ENCODE measurements at regions not wholly inside any gene's neighbourhood (a gene's known extent, or its start where the extent isn't known, plus 50 kb on each side); places are given as distances from the start of the nearest gene placed in this dataset.

- DNase-seq (ENCODE audit: low read depth in 2 of 3, low spot score in 1 of 3): no peak
These were observed 195.8 kb upstream of the KLF12 start for GRCh38 chr13:74329962-74330361.

GRCh38 chr13:74325106-74325505, 190.9 kb upstream of the KLF12 start:
- DNase-seq (ENCODE audit: low read depth in 2 of 3, low spot score in 1 of 3): no peak

- DNase-seq (ENCODE audit: low read depth in 2 of 3, low spot score in 1 of 3): no peak
These were observed 190.1 kb upstream of the KLF12 start for GRCh38 chr13:74324338-74324737.

- DNase-seq (ENCODE audit: low read depth in 2 of 3, low spot score in 1 of 3): no peak
These were observed 188.4 kb upstream of the KLF12 start for GRCh38 chr13:74322562-74322961.

GRCh38 chr13:74320282-74320681, 186.1 kb upstream of the KLF12 start:
- no peak for DNase-seq (ENCODE audit: low read depth in 2 of 3, low spot score in 1 of 3)

- no peak for DNase-seq (ENCODE audit: low read depth in 2 of 3, low spot score in 1 of 3)
These were observed 182.3 kb upstream of the KLF12 start for GRCh38 chr13:74316547-74316946.

GRCh38 chr13:74306496-74306895, 172.3 kb upstream of the KLF12 start:
- no peak for DNase-seq (ENCODE audit: low read depth in 2 of 3, low spot score in 1 of 3)

GRCh38 chr13:74305876-74306275, 171.7 kb upstream of the KLF12 start:
- no peak for DNase-seq (ENCODE audit: low read depth in 2 of 3, low spot score in 1 of 3)

- no peak for DNase-seq (ENCODE audit: low read depth in 2 of 3, low spot score in 1 of 3)
These were observed 167.2 kb upstream of the KLF12 start for GRCh38 chr13:74301258-74301935.

GRCh38 chr13:74300162-74300561, 166.0 kb upstream of the KLF12 start:
- DNase-seq (ENCODE audit: low read depth in 2 of 3, low spot score in 1 of 3): no peak

- DNase-seq (ENCODE audit: low read depth in 2 of 3, low spot score in 1 of 3): no peak
These were observed 165.5 kb upstream of the KLF12 start for GRCh38 chr13:74299721-74300120.

GRCh38 chr13:74298923-74299322, 164.7 kb upstream of the KLF12 start:
- DNase-seq (ENCODE audit: low read depth in 2 of 3, low spot score in 1 of 3): no peak

- DNase-seq (ENCODE audit: low read depth in 2 of 3, low spot score in 1 of 3): peak in 1 of 3 donors; percentile 24
These were observed 155.9 kb upstream of the KLF12 start for GRCh38 chr13:74289861-74290773.

GRCh38 chr13:74289107-74289506, 154.9 kb upstream of the KLF12 start:
- no peak for DNase-seq (ENCODE audit: low read depth in 2 of 3, low spot score in 1 of 3)

- DNase-seq (ENCODE audit: low read depth in 2 of 3, low spot score in 1 of 3): peak in 1 of 3 donors; percentile 5
These were observed 154.2 kb upstream of the KLF12 start for GRCh38 chr13:74288361-74288911.

- peak; percentile 52 to 69 (median 60) for DNase-seq (ENCODE audit: low read depth in 2 of 3, low spot score in 1 of 3)
These were observed 153.5 kb upstream of the KLF12 start for GRCh38 chr13:74287724-74288169.

- DNase-seq (ENCODE audit: low read depth in 2 of 3, low spot score in 1 of 3): no peak
These were observed 146.7 kb upstream of the KLF12 start for GRCh38 chr13:74280795-74281490.

GRCh38 chr13:74280093-74280794, 146.0 kb upstream of the KLF12 start:
- DNase-seq (ENCODE audit: low read depth in 2 of 3, low spot score in 1 of 3): peak in 1 of 3 donors; percentile 8

- DNase-seq (ENCODE audit: low read depth in 2 of 3, low spot score in 1 of 3): no peak
These were observed 144.7 kb upstream of the KLF12 start for GRCh38 chr13:74278901-74279300.

- DNase-seq (ENCODE audit: low read depth in 2 of 3, low spot score in 1 of 3): no peak
These were observed 140.7 kb upstream of the KLF12 start for GRCh38 chr13:74274916-74275315.

GRCh38 chr13:74273581-74273980, 139.4 kb upstream of the KLF12 start:
- DNase-seq (ENCODE audit: low read depth in 2 of 3, low spot score in 1 of 3): no peak

Data from stimulated activated CD4-positive, alpha-beta T cell treated with anti-CD3 and anti-CD28 coated beads, Interleukin-12 subunit alpha, Interleukin-12 subunit beta, amount 100 ng/mL, for 48 hours (primary cell).